Smooth muscle cell (in vitro differentiated cells): ENCODE measurements at regions not wholly inside any gene's neighbourhood (a gene's known extent, or its start where the extent isn't known, plus 50 kb on each side); places are given as distances from the start of the nearest gene placed in this dataset.

Experiments
- DNase-seq: peaks from one replicate; lab custom pipeline; 2025; ENCODE audit not compliant: unreplicated experiment; lab: John Stamatoyannopoulos, UW
- H2AFZ ChIP-seq: fragments of 200-600 bp; sonication (generic); 2 replicates; pipeline ENCODE4 v1.6.0; 2016; ENCODE audit warnings: antibody characterized with exemption, low read depth, mild to moderate bottlenecking
- H3F3A ChIP-seq: fragments of 200-600 bp; sonication (generic); 2 replicates; pipeline ENCODE4 v1.6.0; 2017; ENCODE audit warnings: antibody characterized with exemption, low read depth
- H3K27ac ChIP-seq: fragments of 200-600 bp; sonication (generic); 2 replicates; pipeline ENCODE4 v1.5.1; 2016; ENCODE audit warnings: low read depth, mild to moderate bottlenecking
- H3K27me3 ChIP-seq: fragments of 200-600 bp; sonication (generic); 2 replicates; pipeline ENCODE4 v1.6.1; 2016; ENCODE audit warnings: low read depth, mild to moderate bottlenecking
- H3K36me3 ChIP-seq: fragments of 200-600 bp; sonication (generic); 2 replicates; pipeline ENCODE4 v1.5.1; 2016; ENCODE audit warnings: low read depth
- H3K4me1 ChIP-seq: fragments of 200-600 bp; sonication (generic); 2 replicates; pipeline ENCODE4 v1.5.1; 2016; ENCODE audit warnings: low read depth
- H3K4me2 ChIP-seq: fragments of 200-600 bp; sonication (generic); 2 replicates; pipeline ENCODE4 v1.6.0; 2016; ENCODE audit warnings: mild to moderate bottlenecking
- H3K4me3 ChIP-seq: fragments of 200-600 bp; sonication (generic); 2 replicates; pipeline ENCODE4 v1.5.1; 2016; ENCODE audit warnings: mild to moderate bottlenecking
- H3K79me2 ChIP-seq: fragments of 200-600 bp; sonication (generic); 2 replicates; pipeline ENCODE4 v1.6.0; 2016; ENCODE audit warnings: low read depth, mild to moderate bottlenecking
- H3K9ac ChIP-seq: fragments of 200-600 bp; sonication (generic); 2 replicates; pipeline ENCODE4 v1.6.0; 2016; ENCODE audit warnings: low read depth
- H3K9me3 ChIP-seq: fragments of 200-600 bp; sonication (generic); replicated peaks from 2 replicates; pipeline ENCODE4 v1.5.1; 2016; ENCODE audit warnings: low read depth
- H4K20me1 ChIP-seq: fragments of 200-600 bp; sonication (generic); 2 replicates; pipeline ENCODE4 v1.6.0; 2016; ENCODE audit warnings: low read depth
- CTCF ChIP-seq: fragments of 200-600 bp; sonication (generic); IDR thresholded peaks from 2 replicates; pipeline ENCODE4 v1.5.1; 2017; ENCODE audit warnings: borderline replicate concordance, mild to moderate bottlenecking, antibody characterized with exemption; ENCODE audit not compliant: insufficient read depth, poor library complexity, severe bottlenecking
- WGBS: methylation state at CpG from one replicate; pipeline ENCODE4 v1.1.7; 2016; ENCODE audit warnings: low lambda C conversion rate; 5-methylcytosine and 5-hydroxymethylcytosine counted together

DNA sequence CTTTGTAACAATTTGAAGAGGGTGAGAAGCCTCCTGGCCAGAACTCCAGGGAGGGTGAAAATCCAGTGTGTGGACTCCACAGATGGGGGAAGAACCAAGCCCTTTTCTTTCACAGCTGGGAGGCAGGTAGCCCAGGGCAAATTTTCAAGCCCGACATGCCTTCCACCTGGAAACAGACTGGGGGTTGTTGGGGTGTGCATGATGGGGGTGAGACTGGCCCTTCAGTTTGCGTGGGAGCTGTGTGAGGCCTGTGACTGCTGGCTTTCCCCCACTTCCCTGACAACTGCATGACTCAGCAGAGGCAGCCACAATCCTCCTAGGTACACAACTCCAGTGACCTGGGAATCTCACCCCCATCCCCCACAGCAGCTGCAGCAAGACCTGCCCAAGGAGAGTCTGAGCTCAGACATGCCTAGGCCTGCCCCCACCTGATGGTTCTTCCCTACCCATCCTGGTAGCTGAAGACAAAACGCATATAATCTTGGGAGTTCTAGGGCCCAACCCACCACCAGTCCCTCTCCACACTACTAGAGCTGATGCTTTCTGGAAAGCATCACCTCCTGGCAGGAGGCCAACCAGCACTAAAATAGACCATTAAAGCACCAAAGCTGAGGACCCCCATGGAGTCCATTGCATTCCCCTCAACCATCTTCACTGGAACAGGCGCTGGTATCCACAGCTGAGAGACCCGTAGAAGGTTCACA is 445.4 kb downstream of the TFEC start:
- H3K27ac ChIP-seq = no peak overlapping the region
- no peak for TF ChIP-seq CTCF
- no peaks in the 10 kb centered on the region for H3F3A ChIP-seq
- H2AFZ ChIP-seq = peak overlapping the region; percentile 25
- 83% methylated on average over 5 of the region's 5 CpGs for WGBS
- no peaks in the 10 kb centered on the region for H4K20me1 ChIP-seq
- H3K79me2 ChIP-seq = no peaks in the 10 kb centered on the region
- H3K4me1 ChIP-seq = no peaks in the 10 kb centered on the region
- no peaks in the 10 kb centered on the region for H3K36me3 ChIP-seq
- H3K9ac ChIP-seq = no peak overlapping the region
- H3K4me3 ChIP-seq = no peak overlapping the region
- no peaks in the 10 kb centered on the region for H3K9me3 ChIP-seq
- H3K4me2 ChIP-seq = no peak overlapping the region
- no peak for DNase-seq
- H3K27me3 ChIP-seq = no peaks in the 10 kb centered on the region

GRCh38 chr7:115582956-115583355 is 447.6 kb downstream of the TFEC start:
- no peaks in the 10 kb centered on the region for H3K4me1 ChIP-seq
- H3K9ac ChIP-seq = no peak overlapping the region
- no peak overlapping the region for H2AFZ ChIP-seq
- H3K27ac ChIP-seq = no peak overlapping the region
- no peaks in the 10 kb centered on the region for H3K79me2 ChIP-seq
- no peak for DNase-seq
- no peaks in the 10 kb centered on the region for H3F3A ChIP-seq
- H3K36me3 ChIP-seq = no peaks in the 10 kb centered on the region
- 96% methylated on average over 1 of the region's 1 CpG for WGBS
- no peak overlapping the region for H3K4me2 ChIP-seq
- no peaks in the 10 kb centered on the region for H3K27me3 ChIP-seq
- no peaks in the 10 kb centered on the region for H4K20me1 ChIP-seq
- H3K9me3 ChIP-seq = no peaks in the 10 kb centered on the region
- no peak for TF ChIP-seq CTCF
- no peak overlapping the region for H3K4me3 ChIP-seq

- Histone ChIP-seq H3K36me3 (no peaks in the 10 kb centered on the region), H3K27ac (no peak overlapping the region), H3F3A (no peaks in the 10 kb centered on the region), H3K4me3 (no peak overlapping the region), H3K9ac (no peak overlapping the region), H3K9me3 (no peaks in the 10 kb centered on the region), H3K4me1 (no peaks in the 10 kb centered on the region), H3K79me2 (no peaks in the 10 kb centered on the region), H2AFZ (no peak overlapping the region), H4K20me1 (no peaks in the 10 kb centered on the region), H3K27me3 (no peaks in the 10 kb centered on the region), H3K4me2 (no peak overlapping the region)
- 86% methylated on average over 2 of the region's 2 CpGs for WGBS
- TF ChIP-seq CTCF = no peak
- no peak for DNase-seq
These were observed 452.0 kb downstream of the TFEC start for GRCh38 chr7:115578576-115578975.

- DNase-seq = no peak
- Histone ChIP-seq H3K36me3 (no peaks in the 10 kb centered on the region), H3K4me2 (no peak overlapping the region), H3K4me1 (no peaks in the 10 kb centered on the region), H4K20me1 (no peaks in the 10 kb centered on the region), H3K27ac (no peak overlapping the region), H3K79me2 (no peaks in the 10 kb centered on the region), H3K9me3 (no peaks in the 10 kb centered on the region), H2AFZ (no peak overlapping the region), H3K4me3 (no peak overlapping the region), H3K27me3 (no peaks in the 10 kb centered on the region), H3F3A (no peaks in the 10 kb centered on the region), H3K9ac (no peak overlapping the region)
- TF ChIP-seq CTCF = no peak
- 84% methylated on average over 6 of the region's 6 CpGs for WGBS
These were observed 455.8 kb downstream of the TFEC start for GRCh38 chr7:115574681-115575291.
